Natural killer cell (primary cell): ENCODE measurements at regions not wholly inside any gene's neighbourhood (a gene's known extent, or its start where the extent isn't known, plus 50 kb on each side); places are given as distances from the start of the nearest gene placed in this dataset.

Source experiments
- ATAC-seq, 3 donors: fragments of 150-1000 bp in 2 of 3; fragments of 200-7000 bp in 1 of 3; cut with Tn5 transposase; 1 replicate in 1 of 3; 2 replicates in 2 of 3; pipeline ENCODE4 v1.10.0; 2021; ENCODE audit warnings: mild to moderate bottlenecking in 2 of 3, moderate library complexity in 2 of 3
- DNase-seq, 2 donors: peaks; one replicate each; pipeline versions ENCODE4 v3.0.0 to v3.0.0-alpha.2; 2013 to 2021; ENCODE audit warnings: mixed read lengths in 1 of 2
- H3K27ac ChIP-seq: one replicate; pipeline ENCODE4 v1.5.1; 2013; ENCODE audit warnings: mild to moderate bottlenecking, low read length
- H3K27me3 ChIP-seq: one replicate; pipeline ENCODE4 v1.6.1; 2013; ENCODE audit warnings: low read length; ENCODE audit not compliant: control insufficient read depth, insufficient read depth
- H3K36me3 ChIP-seq: one replicate; pipeline ENCODE4 v1.6.1; 2013; ENCODE audit warnings: low read length; ENCODE audit not compliant: control insufficient read depth, insufficient read depth
- H3K4me1 ChIP-seq: one replicate; pipeline ENCODE4 v1.6.1; 2013; ENCODE audit warnings: low read length; ENCODE audit not compliant: control insufficient read depth, insufficient read depth
- H3K4me3 ChIP-seq: one replicate; pipeline ENCODE4 v1.5.1; 2013; ENCODE audit warnings: low read length
- H3K9me3 ChIP-seq: one replicate; pipeline ENCODE4 v1.6.1; 2013; ENCODE audit warnings: low read length; ENCODE audit not compliant: control insufficient read depth, insufficient read depth
- H3K27ac Mint-ChIP-seq, 2 donors: one replicate each; pipeline ENCODE4 v1.8.0; 2022; ENCODE audit warnings: mild to moderate bottlenecking in 2 of 2, mixed read lengths in 2 of 2, moderate library complexity in 1 of 2
- H3K27me3 Mint-ChIP-seq, 2 donors: one replicate each; pipeline ENCODE4 v1.8.0; 2022; ENCODE audit warnings: low read depth in 2 of 2, mixed read lengths in 2 of 2
- H3K36me3 Mint-ChIP-seq: one replicate; pipeline ENCODE4 v1.8.0; 2022; ENCODE audit warnings: mixed read lengths
- H3K4me1 Mint-ChIP-seq, 2 donors: one replicate each; pipeline ENCODE4 v1.8.0; 2022; ENCODE audit warnings: mixed read lengths in 2 of 2
- H3K4me3 Mint-ChIP-seq: one replicate; pipeline ENCODE4 v1.8.0; 2022; ENCODE audit warnings: mild to moderate bottlenecking, moderate library complexity, mixed read lengths
- H3K9me3 Mint-ChIP-seq, 2 donors: one replicate each; pipeline ENCODE4 v1.8.0; 2022; ENCODE audit warnings: mixed read lengths in 2 of 2
- CTCF ChIP-seq: fragments of 200-600 bp; IDR thresholded peaks from one replicate; pipeline ENCODE4 v1.8.0; 2022; ENCODE audit warnings: antibody characterized with exemption
- WGBS: methylation state at CpG from one replicate; pipeline ENCODE4 v1.1.7; 2013; ENCODE audit warnings: missing lambda C conversion rate; ENCODE audit not compliant: insufficient coverage; 5-methylcytosine and 5-hydroxymethylcytosine counted together
- intact Hi-C: fragments of 100-400 bp; cut with micrococcal nuclease; formaldehyde crosslinking; loops from one replicate; pipeline ENCODE4 v1.14.2; 2022

DNA sequence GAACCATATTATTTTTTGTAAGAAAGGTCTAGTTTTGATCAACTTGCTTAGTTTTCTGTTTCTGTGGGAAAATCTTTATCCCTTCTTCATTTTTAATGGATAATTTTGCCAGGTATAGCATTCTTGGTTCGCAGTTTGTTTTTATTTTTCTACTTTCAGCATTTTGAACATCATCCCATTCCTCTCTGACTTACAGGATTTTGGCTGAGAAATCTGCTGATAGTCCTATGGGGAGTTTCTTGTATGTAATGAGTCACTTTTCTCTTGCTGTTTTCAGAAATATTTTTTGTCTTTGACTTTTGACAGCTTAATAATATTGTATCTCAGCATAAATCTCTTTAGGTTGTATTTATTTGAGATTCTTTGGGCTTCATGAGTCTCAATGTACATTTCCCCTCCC, 389.1 kb downstream of the PBX1 start:
- Histone ChIP-seq H3K36me3 (no peaks in the 10 kb centered on the region), H3K27me3 (no peaks in the 10 kb centered on the region), H3K4me3 (no peak overlapping the region), H3K27ac (no peak overlapping the region), H3K4me1 (no peaks in the 10 kb centered on the region), H3K9me3 (peaks cover 4% of the 10 kb centered on the region)
- Mint-ChIP-seq H3K27ac (no peak overlapping the region), H3K27me3 (no peaks in the 10 kb centered on the region), H3K9me3 (peaks cover 11 to 13% of the 10 kb centered on the region in 2 donors), H3K4me3 (no peak overlapping the region), H3K36me3 (peaks cover 8% of the 10 kb centered on the region), H3K4me1 (no peaks in the 10 kb centered on the region)
- intact Hi-C loops = no loop called here
- no CpG with 5 or more reads among the region's 1 CpG for WGBS
- DNase-seq = no peak
- ATAC-seq = no peak
- no peak for TF ChIP-seq CTCF

GRCh38 chr1:164937291-164937690, 378.3 kb downstream of the PBX1 start:
- intact Hi-C loops = no loop called here
- H3K9me3 Mint-ChIP-seq = no peaks in the 10 kb centered on the region
- H3K36me3 Mint-ChIP-seq = no peaks in the 10 kb centered on the region
- Histone ChIP-seq H3K4me1 (no peaks in the 10 kb centered on the region), H3K27me3 (no peaks in the 10 kb centered on the region), H3K4me3 (no peak overlapping the region), H3K9me3 (no peaks in the 10 kb centered on the region), H3K27ac (no peak overlapping the region), H3K36me3 (no peaks in the 10 kb centered on the region)
- no peak for DNase-seq
- no peaks in the 10 kb centered on the region for H3K27me3 Mint-ChIP-seq
- ATAC-seq = no peak
- H3K4me1 Mint-ChIP-seq = no peaks in the 10 kb centered on the region
- TF ChIP-seq CTCF = no peak
- no peak overlapping the region for H3K4me3 Mint-ChIP-seq
- no peak overlapping the region for H3K27ac Mint-ChIP-seq
- 83% methylated on average over 2 of the region's 2 CpGs for WGBS

GRCh38 chr1:164932580-164932979, 373.6 kb downstream of the PBX1 start:
- no peaks in the 10 kb centered on the region for H3K36me3 ChIP-seq
- no peaks in the 10 kb centered on the region for H3K27me3 ChIP-seq
- no peak overlapping the region for H3K4me3 ChIP-seq
- no peak for TF ChIP-seq CTCF
- H3K27ac ChIP-seq = no peak overlapping the region
- ATAC-seq (no peak), DNase-seq (no peak)
- H3K4me3 Mint-ChIP-seq = no peak overlapping the region
- H3K4me1 Mint-ChIP-seq = no peaks in the 10 kb centered on the region
- no peaks in the 10 kb centered on the region for H3K9me3 ChIP-seq
- H3K27ac Mint-ChIP-seq = no peak overlapping the region
- intact Hi-C loops = no loop called here
- no peaks in the 10 kb centered on the region for H3K27me3 Mint-ChIP-seq
- no peaks in the 10 kb centered on the region for H3K4me1 ChIP-seq
- WGBS = no CpG with 5 or more reads among the region's 4 CpGs
- no peaks in the 10 kb centered on the region for H3K36me3 Mint-ChIP-seq
- H3K9me3 Mint-ChIP-seq = no peaks in the 10 kb centered on the region

- no peaks in the 10 kb centered on the region for H3K4me1 ChIP-seq
- Mint-ChIP-seq H3K27ac (no peak overlapping the region), H3K4me3 (no peak overlapping the region), H3K27me3 (no peaks in the 10 kb centered on the region), H3K9me3 (no peaks in the 10 kb centered on the region), H3K4me1 (no peaks in the 10 kb centered on the region), H3K36me3 (no peaks in the 10 kb centered on the region)
- intact Hi-C loops = no loop called here
- no peak overlapping the region for H3K4me3 ChIP-seq
- no peaks in the 10 kb centered on the region for H3K36me3 ChIP-seq
- no peaks in the 10 kb centered on the region for H3K9me3 ChIP-seq
- ATAC-seq (no peak), DNase-seq (no peak)
- TF ChIP-seq CTCF = no peak
- H3K27me3 ChIP-seq = no peaks in the 10 kb centered on the region
- no CpG with 5 or more reads among the region's 1 CpG for WGBS
- no peak overlapping the region for H3K27ac ChIP-seq
Measured at GRCh38 chr1:164930833-164931232, 371.8 kb downstream of the PBX1 start.
